Trophoblast cell (in vitro differentiated cells and primary cell): ENCODE measurements at regions not wholly inside any gene's neighbourhood (a gene's known extent, or its start where the extent isn't known, plus 50 kb on each side); places are given as distances from the start of the nearest gene placed in this dataset.
A peak's percentile ranks its signal among the peaks of the same experiment; 100 is the strongest.

Experiments
- DNase-seq, 2 donors: peaks; one replicate each; pipeline ENCODE4 v3.0.0-alpha.2; 2016
- H2AFZ ChIP-seq: 2 replicates; pipeline ENCODE4 v1.6.1; 2013; ENCODE audit warnings: low read length, moderate library complexity, mild to moderate bottlenecking; ENCODE audit not compliant: insufficient read depth, poor library complexity
- H2AK5ac ChIP-seq: 2 replicates; pipeline ENCODE4 v1.6.1; 2013; ENCODE audit warnings: mild to moderate bottlenecking, low read length
- H2BK120ac ChIP-seq: 2 replicates; pipeline ENCODE4 v1.6.1; 2013; ENCODE audit warnings: low read length, mild to moderate bottlenecking, moderate library complexity; ENCODE audit not compliant: insufficient read depth, poor library complexity
- H2BK12ac ChIP-seq: 2 replicates; pipeline ENCODE4 v1.6.1; 2013; ENCODE audit warnings: mild to moderate bottlenecking, low read length, moderate library complexity
- H2BK5ac ChIP-seq: 2 replicates; pipeline ENCODE4 v1.6.1; 2013; ENCODE audit warnings: low read length, low read depth, moderate library complexity, mild to moderate bottlenecking; ENCODE audit not compliant: poor library complexity
- H3K14ac ChIP-seq: 2 replicates; pipeline ENCODE4 v1.6.1; 2013; ENCODE audit warnings: mild to moderate bottlenecking, low read length
- H3K18ac ChIP-seq: 2 replicates; pipeline ENCODE4 v1.6.1; 2013; ENCODE audit warnings: mild to moderate bottlenecking, low read length
- H3K23ac ChIP-seq: 2 replicates; pipeline ENCODE4 v1.6.1; 2013; ENCODE audit warnings: low read length
- H3K27ac ChIP-seq: 2 replicates; pipeline ENCODE4 v1.5.1; 2013; ENCODE audit warnings: low read depth, mild to moderate bottlenecking, inconsistent platforms, low read length, moderate library complexity
- H3K27me3 ChIP-seq: 2 replicates; pipeline ENCODE4 v1.6.1; 2013; ENCODE audit warnings: inconsistent platforms, mild to moderate bottlenecking, low read length, moderate library complexity; ENCODE audit not compliant: insufficient read depth
- H3K36me3 ChIP-seq, 2 experiments: 1 replicate in 1 of 2; 2 replicates in 1 of 2; pipeline ENCODE4 v1.6.1; 2013; ENCODE audit warnings: low read length in 2 of 2, mild to moderate bottlenecking in 2 of 2, moderate library complexity in 1 of 2; ENCODE audit not compliant: insufficient read depth in 2 of 2, control insufficient read depth in 1 of 2
- H3K4ac ChIP-seq: 2 replicates; pipeline ENCODE4 v1.6.1; 2013; ENCODE audit warnings: low read depth, mild to moderate bottlenecking, low read length, moderate library complexity
- H3K4me1 ChIP-seq, 2 experiments: 1 replicate in 1 of 2; 2 replicates in 1 of 2; pipeline ENCODE4 v1.6.1; 2013; ENCODE audit warnings: low read length in 2 of 2, mild to moderate bottlenecking in 2 of 2, moderate library complexity in 1 of 2; ENCODE audit not compliant: insufficient read depth in 2 of 2, control insufficient read depth in 1 of 2
- H3K4me2 ChIP-seq: 2 replicates; pipeline ENCODE4 v1.6.1; 2013; ENCODE audit warnings: inconsistent platforms, mild to moderate bottlenecking, low read length, moderate library complexity
- H3K4me3 ChIP-seq: 2 replicates; pipeline ENCODE4 v1.5.1; 2013; ENCODE audit warnings: mild to moderate bottlenecking, low read depth, low read length, inconsistent platforms
- H3K79me1 ChIP-seq: one replicate; pipeline ENCODE4 v1.6.1; 2013; ENCODE audit warnings: low read length
- H3K79me2 ChIP-seq: 2 replicates; pipeline ENCODE4 v1.6.1; 2013; ENCODE audit warnings: low read length, mild to moderate bottlenecking; ENCODE audit not compliant: control insufficient read depth, insufficient read depth, poor library complexity
- H3K9ac ChIP-seq: 2 replicates; pipeline ENCODE4 v1.6.1; 2013; ENCODE audit warnings: mild to moderate bottlenecking, low read length
- H3K9me3 ChIP-seq: 2 replicates; pipeline ENCODE4 v1.6.1; 2013; ENCODE audit warnings: low read depth, mild to moderate bottlenecking, control low read depth, inconsistent platforms, low read length; ENCODE audit not compliant: insufficient read depth
- H4K12ac ChIP-seq: 2 replicates; pipeline ENCODE4 v1.6.1; 2013; ENCODE audit warnings: low read depth, mild to moderate bottlenecking, low read length, moderate library complexity
- H4K8ac ChIP-seq: 2 replicates; pipeline ENCODE4 v1.6.1; 2013; ENCODE audit warnings: low read depth, mild to moderate bottlenecking, low read length, moderate library complexity
- H4K91ac ChIP-seq: one replicate; pipeline ENCODE4 v1.6.1; 2013; ENCODE audit warnings: low read depth, mild to moderate bottlenecking, low read length, moderate library complexity
- WGBS: extraction: QIAGEN DNeasy Blood & Tissue Kit; methylation state at CpG from one replicate; pipeline ENCODE4 v1.1.7; 2013; ENCODE audit warnings: missing lambda C conversion rate; ENCODE audit not compliant: insufficient read length, insufficient coverage; ENCODE audit errors: extremely low coverage; 5-methylcytosine and 5-hydroxymethylcytosine counted together

GRCh38 chr7:114789871-114790311 lies 132.0 kb upstream of the MDFIC start:
- WGBS: no CpG with 5 or more reads among the region's 3 CpGs

GRCh38 chr7:114790521-114790920 lies 131.4 kb upstream of the MDFIC start:
- no CpG with 5 or more reads among the region's 1 CpG for WGBS

More at GRCh38 chr7:114789871-114790311, 132.0 kb upstream of the MDFIC start:
- no peaks in the 10 kb centered on the region for H3K79me1 ChIP-seq
- H3K4me2 ChIP-seq: no peak overlapping the region
- H3K27ac ChIP-seq: no peak overlapping the region
- no peak overlapping the region for H4K91ac ChIP-seq
- H2AFZ ChIP-seq: no peak overlapping the region
- peak in 1 of 2 donors; percentile 58 for DNase-seq
- no peak overlapping the region for H2BK5ac ChIP-seq
- no peak overlapping the region for H4K8ac ChIP-seq
- H4K12ac ChIP-seq: no peak overlapping the region
- no peaks in the 10 kb centered on the region for H3K4me1 ChIP-seq
- H3K27me3 ChIP-seq: no peaks in the 10 kb centered on the region
- no peak overlapping the region for H3K14ac ChIP-seq
- no peak overlapping the region for H3K23ac ChIP-seq
- no peak overlapping the region for H3K4ac ChIP-seq
- H2AK5ac ChIP-seq: no peak overlapping the region
- H3K9ac ChIP-seq: no peak overlapping the region
- no peak overlapping the region for H2BK120ac ChIP-seq
- H3K9me3 ChIP-seq: no peaks in the 10 kb centered on the region
- H3K36me3 ChIP-seq: no peaks in the 10 kb centered on the region
- no peak overlapping the region for H3K4me3 ChIP-seq
- H2BK12ac ChIP-seq: no peak overlapping the region
- no peaks in the 10 kb centered on the region for H3K79me2 ChIP-seq
- H3K18ac ChIP-seq: no peak overlapping the region

GRCh38 chr7:114791771-114792170 lies 130.1 kb upstream of the MDFIC start:
- H3K9me3 ChIP-seq: no peaks in the 10 kb centered on the region
- no peak overlapping the region for H2BK5ac ChIP-seq
- no CpG with 5 or more reads among the region's 4 CpGs for WGBS

More at GRCh38 chr7:114790521-114790920, 131.4 kb upstream of the MDFIC start:
- Histone ChIP-seq H3K36me3 (no peaks in the 10 kb centered on the region), H3K4ac (no peak overlapping the region), H3K79me2 (no peaks in the 10 kb centered on the region), H3K18ac (no peak overlapping the region), H3K4me3 (no peak overlapping the region), H3K23ac (no peak overlapping the region), H2BK12ac (no peak overlapping the region), H2BK5ac (no peak overlapping the region), H3K14ac (no peak overlapping the region), H2AFZ (no peak overlapping the region), H3K9me3 (no peaks in the 10 kb centered on the region), H2BK120ac (no peak overlapping the region), H3K27me3 (no peaks in the 10 kb centered on the region), H3K4me2 (no peak overlapping the region), H4K91ac (no peak overlapping the region), H3K4me1 (no peaks in the 10 kb centered on the region), H4K8ac (no peak overlapping the region), H3K27ac (no peak overlapping the region), H2AK5ac (no peak overlapping the region), H3K79me1 (no peaks in the 10 kb centered on the region), H4K12ac (no peak overlapping the region), H3K9ac (no peak overlapping the region)
- peak in 1 of 2 donors; percentile 2 for DNase-seq

GRCh38 chr7:114793155-114793845 lies 128.6 kb upstream of the MDFIC start:
- no peak overlapping the region for H4K12ac ChIP-seq
- no peak overlapping the region for H3K23ac ChIP-seq
- no CpG with 5 or more reads among the region's 5 CpGs for WGBS
- H4K91ac ChIP-seq: no peak overlapping the region
- no peak overlapping the region for H3K4me2 ChIP-seq
- no peak overlapping the region for H3K14ac ChIP-seq
- H3K79me2 ChIP-seq: no peaks in the 10 kb centered on the region
- no peak overlapping the region for H2AK5ac ChIP-seq
- H3K4me1 ChIP-seq: no peaks in the 10 kb centered on the region
- DNase-seq: no peak
- H3K18ac ChIP-seq: no peak overlapping the region
- H2BK12ac ChIP-seq: no peak overlapping the region
- no peak overlapping the region for H3K4ac ChIP-seq
- H4K8ac ChIP-seq: no peak overlapping the region
- H3K9ac ChIP-seq: no peak overlapping the region
- H2AFZ ChIP-seq: no peak overlapping the region
- H3K27me3 ChIP-seq: no peaks in the 10 kb centered on the region
- H3K4me3 ChIP-seq: no peak overlapping the region
- H3K27ac ChIP-seq: no peak overlapping the region
- H3K9me3 ChIP-seq: no peaks in the 10 kb centered on the region
- no peak overlapping the region for H2BK120ac ChIP-seq
- H3K36me3 ChIP-seq: no peaks in the 10 kb centered on the region
- H2BK5ac ChIP-seq: no peak overlapping the region
- no peaks in the 10 kb centered on the region for H3K79me1 ChIP-seq

More at GRCh38 chr7:114791771-114792170, 130.1 kb upstream of the MDFIC start:
- H4K8ac ChIP-seq: no peak overlapping the region
- no peak overlapping the region for H3K18ac ChIP-seq
- H3K79me2 ChIP-seq: no peaks in the 10 kb centered on the region
- H2AK5ac ChIP-seq: no peak overlapping the region
- H4K12ac ChIP-seq: no peak overlapping the region
- no peaks in the 10 kb centered on the region for H3K4me1 ChIP-seq
- no peak overlapping the region for H3K27ac ChIP-seq
- H3K4me3 ChIP-seq: no peak overlapping the region
- DNase-seq: peak; percentile 53 to 76
- H2AFZ ChIP-seq: no peak overlapping the region
- no peak overlapping the region for H3K9ac ChIP-seq
- no peak overlapping the region for H3K14ac ChIP-seq
- no peaks in the 10 kb centered on the region for H3K36me3 ChIP-seq
- no peak overlapping the region for H3K4me2 ChIP-seq
- no peaks in the 10 kb centered on the region for H3K27me3 ChIP-seq
- no peak overlapping the region for H2BK12ac ChIP-seq
- no peak overlapping the region for H3K23ac ChIP-seq
- no peaks in the 10 kb centered on the region for H3K79me1 ChIP-seq
- H3K4ac ChIP-seq: no peak overlapping the region
- H2BK120ac ChIP-seq: no peak overlapping the region
- no peak overlapping the region for H4K91ac ChIP-seq
